MCF 10A (cell line): ENCODE measurements at regions not wholly inside any gene's neighbourhood (a gene's known extent, or its start where the extent isn't known, plus 50 kb on each side); places are given as distances from the start of the nearest gene placed in this dataset.

ENCODE experiments used
- BruUV-seq: library from RNA; stranded (reverse); fragments of 400-500 nt; replicated peaks from 2 replicates; lab custom pipeline; 2021; lab: Mats Ljungman, UMichigan
- CTCF ChIA-PET: fragments of 300-600 bp; sonication (Branson Sonifier 250); formaldehyde crosslinking; extraction: SDS; loops from one replicate; lab custom pipeline; 2021; ENCODE audit warnings: antibody characterized with exemption, inconsistent platforms; lab: Yijun Ruan, JAX
- POLR2A ChIA-PET: fragments of 300-600, 350-650 bp; sonication (Branson Sonifier 250); formaldehyde crosslinking; extraction: SDS; loops from one replicate; lab custom pipeline; 2020; ENCODE audit warnings: antibody characterized with exemption, inconsistent platforms; lab: Yijun Ruan, JAX
- DNase-seq: peaks from one replicate; pipeline ENCODE4 v3.0.0-alpha.2; 2018; ENCODE audit not compliant: unreplicated experiment
- H3K27ac Mint-ChIP-seq: one replicate; pipeline ENCODE4 v1.8.0; 2022; ENCODE audit warnings: mild to moderate bottlenecking, low read depth, mixed read lengths; ENCODE audit not compliant: unreplicated experiment
- H3K27me3 Mint-ChIP-seq: one replicate; pipeline ENCODE4 v1.8.0; 2022; ENCODE audit warnings: mixed read lengths; ENCODE audit not compliant: insufficient read depth, unreplicated experiment
- H3K36me3 Mint-ChIP-seq: one replicate; pipeline ENCODE4 v1.8.0; 2022; ENCODE audit warnings: mild to moderate bottlenecking, moderate library complexity, mixed read lengths; ENCODE audit not compliant: insufficient read depth, unreplicated experiment
- H3K4me1 Mint-ChIP-seq: one replicate; pipeline ENCODE4 v1.8.0; 2022; ENCODE audit warnings: mixed read lengths; ENCODE audit not compliant: insufficient read depth, unreplicated experiment
- H3K4me3 Mint-ChIP-seq: one replicate; pipeline ENCODE4 v1.8.0; 2022; ENCODE audit warnings: mild to moderate bottlenecking, moderate library complexity, mixed read lengths; ENCODE audit not compliant: unreplicated experiment
- H3K9me3 Mint-ChIP-seq: one replicate; pipeline ENCODE4 v1.8.0; 2022; ENCODE audit warnings: mixed read lengths; ENCODE audit not compliant: unreplicated experiment
- intact Hi-C: fragments of 100-400 bp; cut with micrococcal nuclease; formaldehyde crosslinking; loops from 2 replicates; pipeline ENCODE4 v1.14.1; 2022
- TF ChIP-seq, protein P1 (sequence below): fragments of 200-600 bp; IDR thresholded peaks from one replicate; pipeline ENCODE4 v1.8.0; 2022; ENCODE audit warnings: antibody characterized with exemption, mild to moderate bottlenecking; ENCODE audit not compliant: unreplicated experiment

DNA sequence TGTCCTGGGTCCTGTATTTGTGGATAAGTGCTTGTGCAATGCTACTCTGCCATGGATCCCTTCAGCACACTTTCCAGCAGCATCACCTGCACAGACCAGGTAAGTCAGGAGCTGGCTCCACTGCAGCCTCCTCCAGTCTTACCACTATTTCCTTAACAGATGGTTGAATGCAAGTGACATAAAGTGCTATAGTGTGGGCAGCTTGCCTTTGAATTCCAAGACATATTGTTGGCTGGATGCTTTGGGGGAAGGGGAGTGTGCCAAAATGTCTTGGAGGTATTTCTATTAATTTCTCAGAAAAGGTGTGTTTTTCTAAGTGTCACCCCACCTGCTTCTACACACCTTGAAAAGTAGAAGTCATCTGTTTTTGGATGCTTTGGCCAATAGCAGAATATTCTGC lies 352.2 kb upstream of the SUCLG2 start:
- no peaks in the 10 kb centered on the region for H3K36me3 Mint-ChIP-seq
- H3K9me3 Mint-ChIP-seq = no peaks in the 10 kb centered on the region
- CTCF ChIA-PET = interaction anchor here (0.6 kb wide), 1 partner anchor 31 kb away, joined by 3 read pairs; no protein-coding TSS in a partner anchor
- intact Hi-C loops = no loop called here
- TF ChIP-seq, protein P1, sequence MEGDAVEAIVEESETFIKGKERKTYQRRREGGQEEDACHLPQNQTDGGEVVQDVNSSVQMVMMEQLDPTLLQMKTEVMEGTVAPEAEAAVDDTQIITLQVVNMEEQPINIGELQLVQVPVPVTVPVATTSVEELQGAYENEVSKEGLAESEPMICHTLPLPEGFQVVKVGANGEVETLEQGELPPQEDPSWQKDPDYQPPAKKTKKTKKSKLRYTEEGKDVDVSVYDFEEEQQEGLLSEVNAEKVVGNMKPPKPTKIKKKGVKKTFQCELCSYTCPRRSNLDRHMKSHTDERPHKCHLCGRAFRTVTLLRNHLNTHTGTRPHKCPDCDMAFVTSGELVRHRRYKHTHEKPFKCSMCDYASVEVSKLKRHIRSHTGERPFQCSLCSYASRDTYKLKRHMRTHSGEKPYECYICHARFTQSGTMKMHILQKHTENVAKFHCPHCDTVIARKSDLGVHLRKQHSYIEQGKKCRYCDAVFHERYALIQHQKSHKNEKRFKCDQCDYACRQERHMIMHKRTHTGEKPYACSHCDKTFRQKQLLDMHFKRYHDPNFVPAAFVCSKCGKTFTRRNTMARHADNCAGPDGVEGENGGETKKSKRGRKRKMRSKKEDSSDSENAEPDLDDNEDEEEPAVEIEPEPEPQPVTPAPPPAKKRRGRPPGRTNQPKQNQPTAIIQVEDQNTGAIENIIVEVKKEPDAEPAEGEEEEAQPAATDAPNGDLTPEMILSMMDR = no peak
- no peak overlapping the region for H3K27ac Mint-ChIP-seq
- no peak overlapping the region for H3K4me3 Mint-ChIP-seq
- H3K4me1 Mint-ChIP-seq = no peaks in the 10 kb centered on the region
- peaks cover 42% of the 10 kb centered on the region for H3K27me3 Mint-ChIP-seq
- POLR2A ChIA-PET = no interaction called here
- no peak for DNase-seq
- no TSS peak for BruUV-seq

DNA sequence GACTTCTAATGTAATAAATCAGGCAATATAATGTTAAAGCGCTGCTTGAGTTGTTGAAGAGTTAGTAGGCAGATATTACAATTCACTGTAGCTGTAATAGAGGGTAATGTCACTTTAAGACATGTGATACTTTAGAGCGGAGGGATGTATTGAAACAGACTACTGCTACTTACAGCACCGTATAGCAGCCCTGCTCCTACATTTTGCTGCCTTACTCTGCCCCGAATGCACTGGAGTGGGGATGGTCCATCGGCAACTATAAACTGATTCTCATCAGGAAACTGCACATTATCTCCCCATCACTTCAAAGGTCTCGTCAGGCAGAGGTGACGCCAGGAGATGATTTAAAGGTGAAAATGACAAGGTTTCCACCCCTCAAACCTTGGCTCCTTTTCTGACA lies 349.7 kb upstream of the SUCLG2 start:
- H3K27me3 Mint-ChIP-seq = peaks cover 42% of the 10 kb centered on the region
- no peaks in the 10 kb centered on the region for H3K4me1 Mint-ChIP-seq
- intact Hi-C loops = no loop called here
- CTCF ChIA-PET = no interaction called here
- H3K9me3 Mint-ChIP-seq = no peaks in the 10 kb centered on the region
- no TSS peak for BruUV-seq
- POLR2A ChIA-PET = no interaction called here
- no peaks in the 10 kb centered on the region for H3K36me3 Mint-ChIP-seq
- no peak overlapping the region for H3K4me3 Mint-ChIP-seq
- DNase-seq = no peak
- TF ChIP-seq, protein P1 = no peak
- no peak overlapping the region for H3K27ac Mint-ChIP-seq

DNA sequence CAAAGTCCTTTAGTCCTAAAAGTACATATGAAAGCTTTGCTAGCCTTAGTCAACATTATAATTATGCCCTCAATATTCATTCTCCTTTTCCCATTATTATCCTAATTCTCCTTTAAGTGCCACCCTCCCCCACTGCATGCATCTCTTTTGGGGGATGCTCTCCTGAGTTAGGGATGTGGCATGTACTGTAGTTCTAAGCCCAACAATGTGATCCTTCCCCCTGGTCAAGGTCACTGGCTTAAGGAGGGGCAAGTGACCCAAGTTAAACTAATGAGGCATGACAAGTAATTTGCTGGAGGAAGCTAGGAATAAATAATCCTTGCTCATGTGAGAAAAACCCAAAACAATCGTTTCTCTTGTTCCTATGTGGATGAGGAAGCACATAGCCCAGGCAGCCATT lies 343.9 kb upstream of the SUCLG2 start:
- TF ChIP-seq, protein P1 = no peak
- Mint-ChIP-seq H3K4me1 (no peaks in the 10 kb centered on the region), H3K27ac (no peak overlapping the region), H3K27me3 (no peaks in the 10 kb centered on the region), H3K4me3 (no peak overlapping the region), H3K36me3 (no peaks in the 10 kb centered on the region), H3K9me3 (peaks cover 7% of the 10 kb centered on the region)
- intact Hi-C loops = no loop called here
- no TSS peak for BruUV-seq
- ChIA-PET CTCF (no interaction called here), POLR2A (interaction anchor here (0.7 kb wide), 1 partner anchor 380 kb away, joined by 3 read pairs; no protein-coding TSS in a partner anchor)
- DNase-seq = no peak

DNA sequence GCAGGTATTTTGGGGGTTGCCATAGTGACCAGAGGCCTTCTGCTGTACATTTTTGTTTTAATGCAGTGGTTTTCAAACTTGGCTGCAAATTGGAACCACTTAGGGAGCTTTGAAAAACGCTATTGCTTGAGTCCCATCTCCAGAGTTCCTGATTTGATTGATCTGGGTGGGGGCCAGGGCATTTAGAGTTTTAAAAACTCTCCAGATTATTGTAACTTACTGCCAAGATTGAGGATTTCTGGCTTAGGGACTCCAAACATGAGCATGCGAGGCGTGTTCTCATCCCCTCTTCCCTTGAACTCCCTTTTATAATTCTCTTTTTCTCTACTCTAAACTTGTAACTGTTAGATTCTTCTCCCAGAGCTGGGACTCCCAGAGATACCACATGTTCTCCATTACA lies 340.8 kb upstream of the SUCLG2 start:
- H3K4me1 Mint-ChIP-seq = no peaks in the 10 kb centered on the region
- H3K27me3 Mint-ChIP-seq = no peaks in the 10 kb centered on the region
- CTCF ChIA-PET = no interaction called here
- H3K27ac Mint-ChIP-seq = no peak overlapping the region
- no TSS peak for BruUV-seq
- TF ChIP-seq, protein P1 = no peak
- intact Hi-C loops = no loop called here
- no peak for DNase-seq
- H3K9me3 Mint-ChIP-seq = peaks cover 7% of the 10 kb centered on the region
- no peak overlapping the region for H3K4me3 Mint-ChIP-seq
- POLR2A ChIA-PET = no interaction called here
- no peaks in the 10 kb centered on the region for H3K36me3 Mint-ChIP-seq
